ENCODE measurements at regions not wholly inside any gene's neighbourhood (a gene's known extent, or its start where the extent isn't known, plus 50 kb on each side); places are given as distances from the start of the nearest gene placed in this dataset.

GRCh38 chr5:10173716-10174115 is 76.0 kb downstream of the ATPSCKMT start:
- no peak for TF ChIP-seq CTCF (IDR thresholded peaks at IDR 0.05; ENCODE audit: low read depth, low read length)
- H3K4me3 ChIP-seq (replicated peaks in 1 of 2; ENCODE audit: low read depth in 2 of 2, low read length in 2 of 2): no peak overlapping the region
- DNase-seq (ENCODE audit: low read depth in 2 of 2): no peak

- TF ChIP-seq CTCF (IDR thresholded peaks at IDR 0.05; ENCODE audit: low read depth, low read length): no peak
- DNase-seq (ENCODE audit: low read depth in 2 of 2): no peak
- H3K4me3 ChIP-seq (replicated peaks in 1 of 2; ENCODE audit: low read depth in 2 of 2, low read length in 2 of 2): no peak overlapping the region
These were observed 77.4 kb downstream of the ATPSCKMT start for GRCh38 chr5:10172247-10172646.

GRCh38 chr5:10169359-10169758 is 80.3 kb downstream of the ATPSCKMT start:
- H3K4me3 ChIP-seq (replicated peaks in 1 of 2; ENCODE audit: low read depth in 2 of 2, low read length in 2 of 2): no peak overlapping the region
- no peak for TF ChIP-seq CTCF (IDR thresholded peaks at IDR 0.05; ENCODE audit: low read depth, low read length)
- no peak for DNase-seq (ENCODE audit: low read depth in 2 of 2)

GRCh38 chr5:10168254-10168653 is 81.4 kb downstream of the ATPSCKMT start:
- TF ChIP-seq CTCF (IDR thresholded peaks at IDR 0.05; ENCODE audit: low read depth, low read length): no peak
- no peak overlapping the region for H3K4me3 ChIP-seq (replicated peaks in 1 of 2; ENCODE audit: low read depth in 2 of 2, low read length in 2 of 2)
- no peak for DNase-seq (ENCODE audit: low read depth in 2 of 2)

GRCh38 chr5:10167806-10168205 is 81.9 kb downstream of the ATPSCKMT start:
- no peak for DNase-seq (ENCODE audit: low read depth in 2 of 2)
- H3K4me3 ChIP-seq (replicated peaks in 1 of 2; ENCODE audit: low read depth in 2 of 2, low read length in 2 of 2): no peak overlapping the region
- no peak for TF ChIP-seq CTCF (IDR thresholded peaks at IDR 0.05; ENCODE audit: low read depth, low read length)

- H3K4me3 ChIP-seq (replicated peaks in 1 of 2; ENCODE audit: low read depth in 2 of 2, low read length in 2 of 2): no peak overlapping the region
- no peak for DNase-seq (ENCODE audit: low read depth in 2 of 2)
- TF ChIP-seq CTCF (IDR thresholded peaks at IDR 0.05; ENCODE audit: low read depth, low read length): no peak
These were observed 83.3 kb downstream of the ATPSCKMT start for GRCh38 chr5:10166392-10166791.

- no peak for TF ChIP-seq CTCF (IDR thresholded peaks at IDR 0.05; ENCODE audit: low read depth, low read length)
- H3K4me3 ChIP-seq (replicated peaks in 1 of 2; ENCODE audit: low read depth in 2 of 2, low read length in 2 of 2): no peak overlapping the region
- no peak for DNase-seq (ENCODE audit: low read depth in 2 of 2)
These were observed 87.2 kb downstream of the ATPSCKMT start for GRCh38 chr5:10162468-10162867.

Data from cardiac fibroblast (primary cell).